ENCODE measurements at regions not wholly inside any gene's neighbourhood (a gene's known extent, or its start where the extent isn't known, plus 50 kb on each side); places are given as distances from the start of the nearest gene placed in this dataset.

DNA sequence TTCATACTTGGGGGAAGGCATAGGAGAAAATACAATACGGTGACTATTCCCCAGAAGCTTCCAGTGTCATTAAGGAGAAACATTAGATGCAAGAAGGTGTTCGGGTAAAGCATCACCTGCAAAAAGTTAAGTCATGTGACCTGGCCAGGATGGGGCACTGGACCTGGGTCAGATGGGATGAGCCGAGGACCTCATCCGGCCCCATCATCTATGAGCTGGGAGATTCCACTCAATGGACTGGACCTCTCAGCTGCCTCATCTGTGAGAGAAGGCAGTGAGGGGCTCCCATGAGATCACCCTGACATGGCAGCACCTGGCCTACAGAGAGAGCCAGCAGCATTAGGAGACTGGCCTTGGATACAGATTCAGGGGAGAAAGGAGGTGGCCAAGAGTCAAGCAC, 111.4 kb upstream of the TEX51 start:
- Mint-ChIP-seq H3K27ac (ENCODE audit: unreplicated experiment) (no peak overlapping the region), H3K36me3 (ENCODE audit: low read depth) (no peaks in the 10 kb centered on the region), H3K27me3 (ENCODE audit: low read depth) (peaks cover 24% of the 10 kb centered on the region), H3K9me3 (ENCODE audit: low read depth) (peaks cover 3% of the 10 kb centered on the region), H3K4me1 (ENCODE audit: low read depth) (no peaks in the 10 kb centered on the region), H3K4me3 (ENCODE audit: unreplicated experiment) (no peak overlapping the region)
- no peak for DNase-seq (ENCODE audit: low spot score)
- no peak for TF ChIP-seq CTCF (IDR thresholded peaks at IDR 0.05)

- no peak for TF ChIP-seq CTCF (IDR thresholded peaks at IDR 0.05)
- H3K4me1 Mint-ChIP-seq (ENCODE audit: low read depth): no peaks in the 10 kb centered on the region
- H3K27ac Mint-ChIP-seq (ENCODE audit: unreplicated experiment): no peak overlapping the region
- H3K9me3 Mint-ChIP-seq (ENCODE audit: low read depth): peaks cover 3% of the 10 kb centered on the region
- H3K36me3 Mint-ChIP-seq (ENCODE audit: low read depth): no peaks in the 10 kb centered on the region
- no peak overlapping the region for H3K4me3 Mint-ChIP-seq (ENCODE audit: unreplicated experiment)
- no peak for DNase-seq (ENCODE audit: low spot score)
- peaks cover 25% of the 10 kb centered on the region for H3K27me3 Mint-ChIP-seq (ENCODE audit: low read depth)
These were observed 110.6 kb upstream of the TEX51 start for GRCh38 chr2:126788113-126788512.

DNA sequence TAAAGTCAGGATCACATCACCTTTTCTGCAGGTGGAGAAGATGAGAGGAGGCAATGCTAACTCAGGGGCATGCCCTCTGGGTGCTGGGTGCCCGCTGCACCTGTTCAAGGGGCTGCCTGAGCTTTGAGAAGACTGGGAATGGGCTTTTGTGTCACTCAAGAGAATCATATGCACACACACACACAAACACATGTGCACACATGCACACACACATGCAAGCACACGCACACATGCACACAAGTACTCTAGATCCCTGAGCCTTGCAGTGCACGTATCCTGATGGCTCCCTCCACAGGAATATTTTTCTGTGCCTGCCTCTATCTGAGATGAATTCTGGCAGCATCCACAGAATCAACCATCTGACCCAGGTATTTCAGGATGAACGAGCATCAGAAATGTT, 110.0 kb upstream of the TEX51 start:
- no peak overlapping the region for H3K27ac Mint-ChIP-seq (ENCODE audit: unreplicated experiment)
- peaks cover 28% of the 10 kb centered on the region for H3K27me3 Mint-ChIP-seq (ENCODE audit: low read depth)
- H3K36me3 Mint-ChIP-seq (ENCODE audit: low read depth): no peaks in the 10 kb centered on the region
- no peak overlapping the region for H3K4me3 Mint-ChIP-seq (ENCODE audit: unreplicated experiment)
- H3K4me1 Mint-ChIP-seq (ENCODE audit: low read depth): no peaks in the 10 kb centered on the region
- no peak for DNase-seq (ENCODE audit: low spot score)
- H3K9me3 Mint-ChIP-seq (ENCODE audit: low read depth): peaks cover 3% of the 10 kb centered on the region
- TF ChIP-seq CTCF (IDR thresholded peaks at IDR 0.05): no peak

GRCh38 chr2:126790987-126791780, 107.5 kb upstream of the TEX51 start:
- no peak for DNase-seq (ENCODE audit: low spot score)
- peaks cover 30% of the 10 kb centered on the region for H3K27me3 Mint-ChIP-seq (ENCODE audit: low read depth)
- H3K27ac Mint-ChIP-seq (ENCODE audit: unreplicated experiment): no peak overlapping the region
- TF ChIP-seq CTCF (IDR thresholded peaks at IDR 0.05): no peak
- no peaks in the 10 kb centered on the region for H3K4me1 Mint-ChIP-seq (ENCODE audit: low read depth)
- no peaks in the 10 kb centered on the region for H3K36me3 Mint-ChIP-seq (ENCODE audit: low read depth)
- no peak overlapping the region for H3K4me3 Mint-ChIP-seq (ENCODE audit: unreplicated experiment)
- H3K9me3 Mint-ChIP-seq (ENCODE audit: low read depth): no peaks in the 10 kb centered on the region

GRCh38 chr2:126792186-126792585, 106.5 kb upstream of the TEX51 start:
- no peak for TF ChIP-seq CTCF (IDR thresholded peaks at IDR 0.05)
- no peaks in the 10 kb centered on the region for H3K4me1 Mint-ChIP-seq (ENCODE audit: low read depth)
- DNase-seq (ENCODE audit: low spot score): no peak
- H3K9me3 Mint-ChIP-seq (ENCODE audit: low read depth): no peaks in the 10 kb centered on the region
- no peaks in the 10 kb centered on the region for H3K36me3 Mint-ChIP-seq (ENCODE audit: low read depth)
- H3K4me3 Mint-ChIP-seq (ENCODE audit: unreplicated experiment): no peak overlapping the region
- peaks cover 33% of the 10 kb centered on the region for H3K27me3 Mint-ChIP-seq (ENCODE audit: low read depth)
- H3K27ac Mint-ChIP-seq (ENCODE audit: unreplicated experiment): no peak overlapping the region
